ENCODE measurements at regions not wholly inside any gene's neighbourhood (a gene's known extent, or its start where the extent isn't known, plus 50 kb on each side); places are given as distances from the start of the nearest gene placed in this dataset.
A peak's percentile ranks its signal among the peaks of the same experiment; 100 is the strongest.

- ATAC-seq (ENCODE audit: low read depth in 2 of 2) (no peak), DNase-seq (no peak)
- H3K9me3 Mint-ChIP-seq, result no peaks in the 10 kb centered on the region
- H3K27me3 Mint-ChIP-seq, result peaks cover 24 to 62% (median 60%) of the 10 kb centered on the region in 3 donors
- no peaks in the 10 kb centered on the region for H3K4me1 Mint-ChIP-seq
- H3K36me3 Mint-ChIP-seq, result no peaks in the 10 kb centered on the region
- no peak overlapping the region for H3K27ac Mint-ChIP-seq
- H3K4me3 Mint-ChIP-seq, result no peak overlapping the region
Measured at GRCh38 chr17:34456121-34456520, 93.1 kb upstream of the CCL1 start.

DNA sequence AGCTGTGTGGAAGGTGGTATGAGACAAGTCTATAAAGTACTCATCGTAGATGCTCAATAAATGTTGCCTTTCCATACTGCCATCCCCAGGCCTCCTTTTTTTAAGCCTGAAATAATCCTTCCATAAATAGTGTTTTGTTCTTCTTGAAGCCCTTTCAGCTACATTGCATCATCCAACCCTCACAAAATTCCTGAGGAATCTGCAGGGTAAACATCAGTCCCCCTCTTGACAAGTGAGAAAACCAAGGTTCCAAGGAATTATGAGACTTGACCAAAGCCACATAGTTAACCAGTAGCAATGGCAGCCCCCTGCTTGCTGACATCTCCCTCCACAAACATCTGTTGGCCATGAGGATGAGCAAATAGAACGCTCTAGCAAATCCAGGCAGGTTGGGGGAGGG is 89.7 kb upstream of the CCL1 start:
- peaks cover 28 to 69% (median 59%) of the 10 kb centered on the region in 3 donors for H3K27me3 Mint-ChIP-seq

DNA sequence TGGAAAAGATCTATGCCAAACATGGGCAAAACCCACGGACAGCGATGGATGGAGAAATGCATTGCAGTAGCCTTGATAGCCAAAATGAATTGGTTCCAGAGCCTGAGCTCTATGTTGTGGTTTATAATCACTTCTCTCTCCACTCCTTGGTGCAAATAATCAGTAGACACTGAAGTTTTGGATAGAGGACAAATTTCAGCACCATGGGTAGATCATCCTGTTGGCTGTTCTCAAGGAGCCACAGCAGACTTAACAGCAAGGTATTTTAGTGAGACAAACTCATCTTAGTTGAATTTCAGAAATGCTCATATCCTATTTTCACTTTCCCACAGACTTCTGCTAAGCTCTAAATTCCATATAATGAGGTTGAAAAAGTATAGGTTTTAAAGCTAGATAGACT is 88.3 kb upstream of the CCL1 start:
- H3K27ac Mint-ChIP-seq, result no peak overlapping the region
- H3K4me1 Mint-ChIP-seq, result no peaks in the 10 kb centered on the region
- ATAC-seq (ENCODE audit: low read depth in 2 of 2) (no peak), DNase-seq (no peak)
- peaks cover 23 to 67% (median 58%) of the 10 kb centered on the region in 3 donors for H3K27me3 Mint-ChIP-seq
- H3K9me3 Mint-ChIP-seq, result peaks cover 0 to 2% (median 0%) of the 10 kb centered on the region in 7 donors
- no peak overlapping the region for H3K4me3 Mint-ChIP-seq
- H3K36me3 Mint-ChIP-seq, result no peaks in the 10 kb centered on the region

More for the DNA sequence above, 89.7 kb upstream of the CCL1 start:
- H3K36me3 Mint-ChIP-seq, result no peaks in the 10 kb centered on the region
- H3K27ac Mint-ChIP-seq, result no peak overlapping the region
- DNase-seq (no peak), ATAC-seq (ENCODE audit: low read depth in 2 of 2) (no peak)
- no peaks in the 10 kb centered on the region for H3K4me1 Mint-ChIP-seq
- H3K9me3 Mint-ChIP-seq, result peaks cover 0 to 2% (median 0%) of the 10 kb centered on the region in 7 donors
- H3K4me3 Mint-ChIP-seq, result no peak overlapping the region

- DNase-seq (no peak), ATAC-seq (ENCODE audit: low read depth in 2 of 2) (no peak)
- H3K27me3 Mint-ChIP-seq, result peaks cover 17 to 51% (median 46%) of the 10 kb centered on the region in 3 donors
- no peaks in the 10 kb centered on the region for H3K36me3 Mint-ChIP-seq
- peaks cover 0 to 2% (median 0%) of the 10 kb centered on the region in 7 donors for H3K9me3 Mint-ChIP-seq
- no peak overlapping the region for H3K27ac Mint-ChIP-seq
- no peaks in the 10 kb centered on the region for H3K4me1 Mint-ChIP-seq
- H3K4me3 Mint-ChIP-seq, result no peak overlapping the region
Measured at GRCh38 chr17:34447406-34447805, 84.4 kb upstream of the CCL1 start.

DNA sequence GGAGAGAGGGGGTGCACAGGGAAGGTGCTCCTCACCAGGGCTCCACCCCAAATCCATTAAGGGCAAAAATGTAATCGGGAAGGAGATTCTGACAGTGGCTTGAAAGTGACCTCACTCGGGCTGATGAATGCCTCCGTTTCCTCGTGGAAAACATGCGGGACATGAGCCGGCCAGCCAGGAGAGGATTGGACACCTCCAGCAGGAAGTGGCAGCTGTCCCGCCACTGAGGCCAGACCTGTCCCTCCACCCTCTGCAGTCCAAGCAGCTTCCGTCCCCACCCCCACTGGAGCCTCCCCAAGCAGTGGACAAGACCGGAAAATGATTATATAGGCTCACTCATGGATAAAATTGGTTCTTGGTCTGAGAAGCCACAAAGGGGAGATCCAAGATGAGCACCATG is 82.1 kb upstream of the CCL1 start:
- no peak overlapping the region for H3K4me3 Mint-ChIP-seq
- no peaks in the 10 kb centered on the region for H3K36me3 Mint-ChIP-seq
- H3K27me3 Mint-ChIP-seq, result peaks cover 27 to 64% (median 57%) of the 10 kb centered on the region in 3 donors
- H3K27ac Mint-ChIP-seq, result no peak overlapping the region
- ATAC-seq (ENCODE audit: low read depth in 2 of 2) (no peak), DNase-seq (no peak)
- H3K4me1 Mint-ChIP-seq, result no peaks in the 10 kb centered on the region
- peaks cover 0 to 2% (median 0%) of the 10 kb centered on the region in 7 donors for H3K9me3 Mint-ChIP-seq

GRCh38 chr17:34443619-34444469 is 80.8 kb upstream of the CCL1 start:
- ATAC-seq (ENCODE audit: low read depth in 2 of 2) (no peak), DNase-seq (no peak)
- no peak overlapping the region for H3K27ac Mint-ChIP-seq

GRCh38 chr17:34442387-34443111 is 79.5 kb upstream of the CCL1 start:
- Mint-ChIP-seq H3K27ac (no peak overlapping the region), H3K4me1 (no peaks in the 10 kb centered on the region), H3K9me3 (no peaks in the 10 kb centered on the region), H3K36me3 (no peaks in the 10 kb centered on the region), H3K4me3 (peak overlapping the region in 1 of 8 donors; percentile 24), H3K27me3 (peaks cover 30 to 51% (median 49%) of the 10 kb centered on the region in 3 donors)
- ATAC-seq (ENCODE audit: low read depth in 2 of 2) (no peak), DNase-seq (no peak)

More at GRCh38 chr17:34443619-34444469, 80.8 kb upstream of the CCL1 start:
- Mint-ChIP-seq H3K4me1 (no peaks in the 10 kb centered on the region), H3K27me3 (peaks cover 27 to 59% (median 55%) of the 10 kb centered on the region in 3 donors), H3K9me3 (peaks cover 0 to 2% (median 0%) of the 10 kb centered on the region in 7 donors), H3K36me3 (no peaks in the 10 kb centered on the region), H3K4me3 (no peak overlapping the region)

GRCh38 chr17:34437188-34437587 is 74.2 kb upstream of the CCL1 start:
- Mint-ChIP-seq H3K9me3 (no peaks in the 10 kb centered on the region), H3K4me1 (no peaks in the 10 kb centered on the region), H3K27ac (no peak overlapping the region), H3K36me3 (no peaks in the 10 kb centered on the region), H3K4me3 (peak overlapping the region in 1 of 8 donors; percentile 22), H3K27me3 (peaks cover 26 to 46% (median 44%) of the 10 kb centered on the region in 3 donors)
- ATAC-seq (ENCODE audit: low read depth in 2 of 2), result no peak
- no peak for DNase-seq

GRCh38 chr17:34436607-34437006 is 73.6 kb upstream of the CCL1 start:
- Mint-ChIP-seq H3K9me3 (peaks cover 0 to 4% (median 0%) of the 10 kb centered on the region in 7 donors), H3K4me3 (no peak overlapping the region), H3K4me1 (no peaks in the 10 kb centered on the region), H3K27me3 (peaks cover 24 to 49% (median 44%) of the 10 kb centered on the region in 3 donors), H3K27ac (no peak overlapping the region), H3K36me3 (no peaks in the 10 kb centered on the region)
- no peak for ATAC-seq (ENCODE audit: low read depth in 2 of 2)
- DNase-seq, result no peak

DNA sequence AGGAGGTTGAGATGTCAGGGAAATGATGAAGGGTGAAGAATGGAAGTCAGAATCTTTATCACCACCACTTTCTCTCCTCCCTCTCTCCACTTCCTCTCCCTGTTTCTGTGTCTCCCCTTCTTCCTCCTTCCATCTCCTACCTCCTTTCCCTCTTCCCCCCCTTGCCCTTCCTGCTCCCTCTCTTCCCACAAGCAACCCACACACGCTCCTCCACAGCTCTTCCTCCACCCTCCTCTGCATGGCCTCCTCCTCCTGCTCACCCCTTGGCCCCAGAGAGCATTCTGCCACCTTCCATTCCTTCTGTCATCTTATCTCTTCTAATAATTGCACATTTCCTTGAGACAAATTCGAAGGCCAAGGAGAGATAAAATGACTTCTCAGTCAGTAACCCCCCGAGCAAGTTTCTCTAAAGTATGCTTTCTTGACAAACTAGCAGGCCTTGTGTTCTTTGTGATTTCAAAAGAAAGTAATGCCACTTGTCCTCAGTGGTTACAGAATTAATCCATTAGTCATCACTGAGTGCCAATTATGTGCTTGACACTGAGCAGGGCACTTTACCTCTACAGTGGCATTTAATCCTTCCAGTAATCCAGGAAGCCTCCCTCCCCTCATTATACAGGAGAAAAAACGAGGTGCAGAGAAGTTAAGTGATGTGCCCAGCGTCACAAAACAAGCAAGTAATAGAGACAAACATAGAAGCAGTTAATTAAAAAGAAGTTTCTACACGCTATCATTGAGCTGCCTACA is 72.3 kb upstream of the CCL1 start:
- Mint-ChIP-seq H3K27me3 (peaks cover 14 to 37% (median 34%) of the 10 kb centered on the region in 3 donors), H3K4me1 (no peaks in the 10 kb centered on the region), H3K36me3 (no peaks in the 10 kb centered on the region), H3K27ac (no peak overlapping the region), H3K4me3 (no peak overlapping the region), H3K9me3 (peaks cover 0 to 4% (median 0%) of the 10 kb centered on the region in 7 donors)
- DNase-seq, result no peak
- ATAC-seq (ENCODE audit: low read depth in 2 of 2), result no peak

- Mint-ChIP-seq H3K36me3 (no peaks in the 10 kb centered on the region), H3K27ac (no peak overlapping the region), H3K4me3 (no peak overlapping the region), H3K9me3 (peaks cover 0 to 4% (median 0%) of the 10 kb centered on the region in 7 donors), H3K4me1 (no peaks in the 10 kb centered on the region), H3K27me3 (peaks cover 21 to 41% (median 39%) of the 10 kb centered on the region in 3 donors)
- no peak for DNase-seq
- no peak for ATAC-seq (ENCODE audit: low read depth in 2 of 2)
Measured at GRCh38 chr17:34434052-34434451, 71.0 kb upstream of the CCL1 start.

GRCh38 chr17:34424814-34425491 is 61.9 kb upstream of the CCL1 start:
- Mint-ChIP-seq H3K27ac (no peak overlapping the region), H3K4me1 (peaks cover 5 to 9% (median 8%) of the 10 kb centered on the region in 3 donors), H3K27me3 (peaks cover 70 to 78% (median 74%) of the 10 kb centered on the region in 3 donors), H3K9me3 (no peaks in the 10 kb centered on the region), H3K36me3 (no peaks in the 10 kb centered on the region), H3K4me3 (no peak overlapping the region)
- ATAC-seq (ENCODE audit: low read depth in 2 of 2) (no peak), DNase-seq (no peak)
